ENCODE measurements at regions not wholly inside any gene's neighbourhood (a gene's known extent, or its start where the extent isn't known, plus 50 kb on each side); places are given as distances from the start of the nearest gene placed in this dataset.

DNA sequence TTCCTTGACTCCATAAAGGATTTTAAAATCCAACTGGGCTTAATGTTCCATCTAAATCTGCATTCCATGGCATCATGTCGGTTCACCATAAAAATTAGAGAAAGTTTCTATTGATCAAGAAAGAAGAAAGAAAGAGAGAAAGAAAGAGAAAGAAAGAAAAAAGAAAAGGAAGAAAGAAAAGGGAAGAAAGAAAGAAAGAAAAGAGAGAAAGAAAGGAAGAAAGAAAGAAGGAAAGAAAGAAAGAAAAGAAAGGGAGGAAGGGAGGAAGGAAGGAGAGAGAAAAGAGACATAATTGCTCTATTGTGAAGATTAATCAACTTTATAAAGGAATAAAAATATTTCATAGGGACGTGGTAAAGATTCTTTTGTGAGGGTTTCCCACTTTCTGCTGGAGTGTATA lies 329.2 kb downstream of the DLEU7 start:
- TF ChIP-seq, protein P1, sequence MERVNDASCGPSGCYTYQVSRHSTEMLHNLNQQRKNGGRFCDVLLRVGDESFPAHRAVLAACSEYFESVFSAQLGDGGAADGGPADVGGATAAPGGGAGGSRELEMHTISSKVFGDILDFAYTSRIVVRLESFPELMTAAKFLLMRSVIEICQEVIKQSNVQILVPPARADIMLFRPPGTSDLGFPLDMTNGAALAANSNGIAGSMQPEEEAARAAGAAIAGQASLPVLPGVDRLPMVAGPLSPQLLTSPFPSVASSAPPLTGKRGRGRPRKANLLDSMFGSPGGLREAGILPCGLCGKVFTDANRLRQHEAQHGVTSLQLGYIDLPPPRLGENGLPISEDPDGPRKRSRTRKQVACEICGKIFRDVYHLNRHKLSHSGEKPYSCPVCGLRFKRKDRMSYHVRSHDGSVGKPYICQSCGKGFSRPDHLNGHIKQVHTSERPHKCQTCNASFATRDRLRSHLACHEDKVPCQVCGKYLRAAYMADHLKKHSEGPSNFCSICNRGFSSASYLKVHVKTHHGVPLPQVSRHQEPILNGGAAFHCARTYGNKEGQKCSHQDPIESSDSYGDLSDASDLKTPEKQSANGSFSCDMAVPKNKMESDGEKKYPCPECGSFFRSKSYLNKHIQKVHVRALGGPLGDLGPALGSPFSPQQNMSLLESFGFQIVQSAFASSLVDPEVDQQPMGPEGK (CRISPR knock-in tag; IDR thresholded peaks at IDR 0.05; ENCODE audit: borderline replicate concordance) = no peak
- TF ChIP-seq ZFP3 (CRISPR knock-in tag; IDR thresholded peaks at IDR 0.05) (no peak), CSDC2 (CRISPR knock-in tag; IDR thresholded peaks at IDR 0.05) (no peak), ZFP30 (CRISPR knock-in tag; IDR thresholded peaks at IDR 0.05) (no peak), SNAI2 (CRISPR knock-in tag; IDR thresholded peaks at IDR 0.05) (no peak), GLIS3 (CRISPR knock-in tag; IDR thresholded peaks at IDR 0.05) (no peak), ARNTL (CRISPR knock-in tag; IDR thresholded peaks at IDR 0.05; ENCODE audit: borderline replicate concordance, low read depth) (no peak), TCF4 (CRISPR knock-in tag; IDR thresholded peaks at IDR 0.05; ENCODE audit: borderline replicate concordance) (no peak)
- TF ChIP-seq, protein P2, sequence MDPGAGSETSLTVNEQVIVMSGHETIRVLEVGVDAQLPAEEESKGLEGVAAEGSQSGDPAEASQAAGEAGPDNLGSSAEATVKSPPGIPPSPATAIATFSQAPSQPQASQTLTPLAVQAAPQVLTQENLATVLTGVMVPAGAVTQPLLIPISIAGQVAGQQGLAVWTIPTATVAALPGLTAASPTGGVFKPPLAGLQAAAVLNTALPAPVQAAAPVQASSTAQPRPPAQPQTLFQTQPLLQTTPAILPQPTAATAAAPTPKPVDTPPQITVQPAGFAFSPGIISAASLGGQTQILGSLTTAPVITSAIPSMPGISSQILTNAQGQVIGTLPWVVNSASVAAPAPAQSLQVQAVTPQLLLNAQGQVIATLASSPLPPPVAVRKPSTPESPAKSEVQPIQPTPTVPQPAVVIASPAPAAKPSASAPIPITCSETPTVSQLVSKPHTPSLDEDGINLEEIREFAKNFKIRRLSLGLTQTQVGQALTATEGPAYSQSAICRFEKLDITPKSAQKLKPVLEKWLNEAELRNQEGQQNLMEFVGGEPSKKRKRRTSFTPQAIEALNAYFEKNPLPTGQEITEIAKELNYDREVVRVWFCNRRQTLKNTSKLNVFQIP (CRISPR knock-in tag; IDR thresholded peaks at IDR 0.05; ENCODE audit: borderline replicate concordance, low read depth) = no peak

Measured in SK-N-SH treated with all-trans-retinoic acid at 6 μM for 48 hours (cell line).